Type B pancreatic cell (in vitro differentiated cells): ENCODE measurements at regions not wholly inside any gene's neighbourhood (a gene's known extent, or its start where the extent isn't known, plus 50 kb on each side); places are given as distances from the start of the nearest gene placed in this dataset.
"Not testable (repeated sequence)": the region's sequence is repeated elsewhere in the genome, so short reads cannot be mapped to it uniquely, and the experiment has no call there.

Experiments used
- DNase-seq: peaks from one replicate; pipeline ENCODE4 v3.0.0; 2021; ENCODE audit warnings: mixed read lengths; ENCODE audit not compliant: unreplicated experiment; ENCODE audit errors: extremely low spot score
- H3K27ac Mint-ChIP-seq: 2 replicates; pipeline ENCODE4 v1.8.0; 2021; ENCODE audit warnings: mild to moderate bottlenecking, mixed read lengths
- H3K27me3 Mint-ChIP-seq: 2 replicates; pipeline ENCODE4 v1.8.0; 2021; ENCODE audit warnings: mixed read lengths
- H3K36me3 Mint-ChIP-seq: 2 replicates; pipeline ENCODE4 v1.8.0; 2021; ENCODE audit warnings: mixed read lengths
- H3K4me1 Mint-ChIP-seq: one replicate; pipeline ENCODE4 v1.8.0; 2021; ENCODE audit warnings: mixed read lengths; ENCODE audit not compliant: unreplicated experiment
- H3K4me3 Mint-ChIP-seq: 2 replicates; pipeline ENCODE4 v1.8.0; 2021; ENCODE audit warnings: mild to moderate bottlenecking, mixed read lengths
- H3K9me3 Mint-ChIP-seq: 2 replicates; pipeline ENCODE4 v1.8.0; 2021; ENCODE audit warnings: mixed read lengths
- TF ChIP-seq, protein P1 (sequence below): fragments of 200-600 bp; sonication (generic); conservative IDR thresholded peaks from 2 replicates; pipeline ENCODE4 v1.5.0; 2021; ENCODE audit warnings: antibody characterized with exemption, mild to moderate bottlenecking

DNA sequence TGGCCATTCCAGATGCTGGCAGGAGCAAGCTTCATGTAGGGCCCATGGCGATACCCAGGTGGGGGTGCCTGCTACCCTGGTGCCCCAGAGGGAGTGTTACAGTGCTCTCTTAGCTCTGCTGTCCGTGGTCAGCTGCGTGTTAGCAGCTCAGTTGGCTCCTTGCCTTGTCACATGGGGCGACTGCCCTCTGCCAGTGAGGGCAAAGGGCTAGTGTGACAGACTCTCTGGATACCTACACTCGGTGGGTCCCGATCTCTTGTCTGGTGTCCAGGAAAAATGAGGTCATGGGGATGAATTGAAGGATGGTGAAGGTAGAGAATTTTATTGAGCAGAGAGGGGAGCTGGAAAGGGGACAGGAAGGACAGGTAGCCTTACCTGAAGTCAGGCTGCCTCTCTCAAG, 152.2 kb downstream of the CYP26A1 start:
- Mint-ChIP-seq H3K4me3 (no peak overlapping the region), H3K27ac (no peak overlapping the region), H3K4me1 (peaks cover 4% of the 10 kb centered on the region), H3K36me3 (no peaks in the 10 kb centered on the region), H3K9me3 (peaks cover 5% of the 10 kb centered on the region), H3K27me3 (peaks cover 5% of the 10 kb centered on the region)
- TF ChIP-seq, protein P1, sequence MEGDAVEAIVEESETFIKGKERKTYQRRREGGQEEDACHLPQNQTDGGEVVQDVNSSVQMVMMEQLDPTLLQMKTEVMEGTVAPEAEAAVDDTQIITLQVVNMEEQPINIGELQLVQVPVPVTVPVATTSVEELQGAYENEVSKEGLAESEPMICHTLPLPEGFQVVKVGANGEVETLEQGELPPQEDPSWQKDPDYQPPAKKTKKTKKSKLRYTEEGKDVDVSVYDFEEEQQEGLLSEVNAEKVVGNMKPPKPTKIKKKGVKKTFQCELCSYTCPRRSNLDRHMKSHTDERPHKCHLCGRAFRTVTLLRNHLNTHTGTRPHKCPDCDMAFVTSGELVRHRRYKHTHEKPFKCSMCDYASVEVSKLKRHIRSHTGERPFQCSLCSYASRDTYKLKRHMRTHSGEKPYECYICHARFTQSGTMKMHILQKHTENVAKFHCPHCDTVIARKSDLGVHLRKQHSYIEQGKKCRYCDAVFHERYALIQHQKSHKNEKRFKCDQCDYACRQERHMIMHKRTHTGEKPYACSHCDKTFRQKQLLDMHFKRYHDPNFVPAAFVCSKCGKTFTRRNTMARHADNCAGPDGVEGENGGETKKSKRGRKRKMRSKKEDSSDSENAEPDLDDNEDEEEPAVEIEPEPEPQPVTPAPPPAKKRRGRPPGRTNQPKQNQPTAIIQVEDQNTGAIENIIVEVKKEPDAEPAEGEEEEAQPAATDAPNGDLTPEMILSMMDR, result no peak
- DNase-seq, result no peak

DNA sequence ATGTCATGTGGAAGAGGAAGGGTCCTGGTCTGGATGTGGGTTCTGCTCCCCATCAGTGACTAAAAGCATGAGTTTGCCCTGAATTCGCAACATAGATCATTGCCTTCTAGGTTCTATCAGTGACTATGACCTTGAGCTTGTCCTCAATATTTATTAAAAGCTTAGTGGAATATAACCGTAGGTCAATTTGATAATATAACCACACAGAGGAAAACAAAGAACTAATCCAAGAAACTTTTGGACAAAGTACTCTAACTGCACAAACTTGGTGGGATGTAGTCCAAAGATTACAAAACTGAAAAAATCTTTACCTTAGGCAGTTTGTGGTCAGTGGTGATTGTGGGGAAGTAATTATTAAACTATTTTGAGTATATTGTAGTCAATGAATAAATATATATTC, 152.9 kb downstream of the CYP26A1 start:
- H3K36me3 Mint-ChIP-seq, result no peaks in the 10 kb centered on the region
- H3K9me3 Mint-ChIP-seq, result peaks cover 5% of the 10 kb centered on the region
- H3K27ac Mint-ChIP-seq, result no peak overlapping the region
- H3K4me1 Mint-ChIP-seq, result peaks cover 4% of the 10 kb centered on the region
- H3K27me3 Mint-ChIP-seq, result peaks cover 5% of the 10 kb centered on the region
- no peak overlapping the region for H3K4me3 Mint-ChIP-seq
- TF ChIP-seq, protein P1, result no peak
- DNase-seq, result no peak

DNA sequence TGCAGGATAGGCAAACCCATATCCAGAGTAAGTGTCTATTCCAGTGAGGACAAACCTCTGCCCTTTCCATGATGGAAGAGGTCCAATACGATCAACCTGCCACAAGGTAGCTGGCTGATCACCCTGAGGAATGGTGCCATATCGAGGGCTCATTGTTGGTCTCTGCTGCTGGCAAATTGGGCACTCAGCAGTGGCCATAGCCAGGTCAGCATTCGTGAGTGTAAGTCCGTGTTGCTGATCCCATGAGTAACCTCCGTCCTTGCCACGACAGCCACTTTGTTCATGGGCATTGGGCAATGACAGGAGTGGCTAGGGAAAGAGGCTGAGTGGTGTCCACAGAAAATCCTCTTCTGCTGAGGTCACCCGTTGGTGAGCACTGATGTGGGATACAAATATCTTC, 156.9 kb downstream of the CYP26A1 start:
- not testable (repeated sequence) for DNase-seq, H3K27me3 Mint-ChIP-seq, H3K27ac Mint-ChIP-seq, H3K36me3 Mint-ChIP-seq, H3K4me3 Mint-ChIP-seq, H3K9me3 Mint-ChIP-seq, H3K4me1 Mint-ChIP-seq

DNA sequence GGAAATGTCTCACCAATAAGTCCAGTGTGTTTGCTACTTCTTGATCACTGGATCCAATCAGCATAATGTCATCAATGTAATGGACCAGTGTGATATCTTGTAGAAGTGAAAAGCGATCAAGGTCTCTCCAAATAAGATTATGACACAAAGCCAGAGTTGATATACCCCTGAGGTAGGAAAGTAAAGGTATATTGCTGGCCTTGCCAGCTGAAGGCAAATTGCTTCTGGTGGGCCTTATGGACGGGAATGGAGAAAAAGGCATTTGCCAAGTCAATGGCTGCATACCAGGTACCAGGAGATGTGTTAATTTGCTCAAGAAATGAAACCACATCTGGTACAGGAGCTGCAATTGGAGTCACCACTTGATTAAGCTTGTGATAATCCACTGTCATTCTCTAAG, 158.5 kb downstream of the CYP26A1 start:
- H3K36me3 Mint-ChIP-seq, DNase-seq, H3K27ac Mint-ChIP-seq, H3K27me3 Mint-ChIP-seq, H3K4me1 Mint-ChIP-seq, H3K9me3 Mint-ChIP-seq, H3K4me3 Mint-ChIP-seq: not testable (repeated sequence)

DNA sequence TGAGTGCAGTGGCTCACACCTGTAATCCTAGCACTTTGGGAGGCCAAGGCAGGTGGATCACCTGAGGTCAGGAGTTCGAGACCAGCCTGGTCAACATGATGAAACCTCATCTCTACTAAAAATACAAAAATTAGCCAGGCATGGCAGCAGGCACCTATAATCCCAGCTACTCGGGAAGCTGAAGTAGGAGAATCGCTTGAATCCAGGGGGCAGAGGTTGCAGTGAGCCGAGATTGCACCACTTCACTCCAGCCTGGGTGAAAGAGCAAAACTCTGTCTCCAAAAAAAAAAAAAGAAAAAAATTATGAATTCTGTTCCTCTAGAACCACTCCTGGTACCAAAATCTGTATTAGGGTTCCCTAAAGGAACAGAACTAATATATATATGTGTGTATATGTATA, 161.2 kb downstream of the CYP26A1 start:
- not testable (repeated sequence) for DNase-seq, H3K36me3 Mint-ChIP-seq, H3K27me3 Mint-ChIP-seq

DNA sequence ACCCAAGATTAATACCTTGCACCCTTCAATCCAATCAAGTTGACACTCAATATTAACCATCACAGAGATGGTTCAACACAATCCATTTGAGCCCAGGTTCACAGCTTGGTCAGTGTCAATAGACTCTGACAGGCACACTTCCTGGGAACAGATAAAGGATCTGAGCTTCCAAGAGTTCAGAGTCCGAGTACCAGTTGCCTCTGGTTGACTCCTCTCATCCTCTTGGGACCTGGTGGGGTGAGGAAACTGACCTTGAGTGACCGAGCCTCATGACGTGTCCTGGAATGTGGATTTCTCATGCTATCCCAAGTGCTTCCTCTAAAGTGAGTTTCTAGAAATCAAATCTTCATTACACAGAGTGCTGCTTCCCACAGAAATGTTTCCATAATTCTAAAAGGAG, 162.0 kb downstream of the CYP26A1 start:
- no peaks in the 10 kb centered on the region for H3K9me3 Mint-ChIP-seq
- no peaks in the 10 kb centered on the region for H3K4me1 Mint-ChIP-seq
- H3K36me3 Mint-ChIP-seq, result no peaks in the 10 kb centered on the region
- no peak overlapping the region for H3K4me3 Mint-ChIP-seq
- TF ChIP-seq, protein P1, result no peak
- no peak overlapping the region for H3K27ac Mint-ChIP-seq
- no peak for DNase-seq
- peaks cover 9% of the 10 kb centered on the region for H3K27me3 Mint-ChIP-seq

More for the DNA sequence above, 161.2 kb downstream of the CYP26A1 start:
- H3K27ac Mint-ChIP-seq, H3K4me1 Mint-ChIP-seq, H3K4me3 Mint-ChIP-seq, H3K9me3 Mint-ChIP-seq: not testable (repeated sequence)

DNA sequence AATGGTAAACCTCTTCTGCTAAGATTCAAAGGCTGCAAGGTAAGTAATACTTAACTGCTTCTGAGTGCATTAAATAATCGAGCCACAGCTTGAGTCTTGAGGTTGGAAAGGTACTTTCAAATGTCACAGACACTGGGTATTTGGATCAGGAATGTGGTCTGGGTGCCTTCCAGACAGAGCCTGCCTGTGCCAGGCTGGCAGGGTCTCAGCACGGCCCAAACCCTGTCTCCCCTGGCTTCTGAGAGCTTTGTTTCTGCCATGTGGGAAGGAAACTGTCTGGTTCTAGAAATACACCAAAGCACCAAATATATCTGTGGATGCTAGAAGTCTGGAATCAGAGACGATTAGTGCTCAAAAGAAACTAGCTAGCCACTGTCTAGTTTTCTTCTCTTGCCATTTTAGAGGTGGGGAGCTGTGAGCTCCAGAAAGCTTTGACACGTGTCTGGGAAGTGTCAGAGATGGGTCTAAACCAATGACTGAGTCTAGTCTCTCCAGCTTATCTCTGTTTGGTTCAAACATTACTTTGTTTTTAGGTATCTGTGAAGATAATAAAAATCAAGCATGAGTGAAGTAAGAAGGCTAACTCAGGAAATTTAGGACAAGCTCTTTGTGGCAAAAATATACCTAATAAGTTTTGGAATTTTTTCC, 162.8 kb downstream of the CYP26A1 start:
- Mint-ChIP-seq H3K27ac (no peak overlapping the region), H3K36me3 (no peaks in the 10 kb centered on the region), H3K27me3 (peaks cover 12% of the 10 kb centered on the region), H3K4me3 (no peak overlapping the region), H3K9me3 (no peaks in the 10 kb centered on the region), H3K4me1 (no peaks in the 10 kb centered on the region)
- no peak for DNase-seq
- TF ChIP-seq, protein P1, result no peak
